NCI-H146 (cell line): ENCODE measurements at regions not wholly inside any gene's neighbourhood (a gene's known extent, or its start where the extent isn't known, plus 50 kb on each side); places are given as distances from the start of the nearest gene placed in this dataset.

Experiments used
- DNase-seq: peaks from one replicate; lab custom pipeline; 2025; lab: John Stamatoyannopoulos, UW

DNA sequence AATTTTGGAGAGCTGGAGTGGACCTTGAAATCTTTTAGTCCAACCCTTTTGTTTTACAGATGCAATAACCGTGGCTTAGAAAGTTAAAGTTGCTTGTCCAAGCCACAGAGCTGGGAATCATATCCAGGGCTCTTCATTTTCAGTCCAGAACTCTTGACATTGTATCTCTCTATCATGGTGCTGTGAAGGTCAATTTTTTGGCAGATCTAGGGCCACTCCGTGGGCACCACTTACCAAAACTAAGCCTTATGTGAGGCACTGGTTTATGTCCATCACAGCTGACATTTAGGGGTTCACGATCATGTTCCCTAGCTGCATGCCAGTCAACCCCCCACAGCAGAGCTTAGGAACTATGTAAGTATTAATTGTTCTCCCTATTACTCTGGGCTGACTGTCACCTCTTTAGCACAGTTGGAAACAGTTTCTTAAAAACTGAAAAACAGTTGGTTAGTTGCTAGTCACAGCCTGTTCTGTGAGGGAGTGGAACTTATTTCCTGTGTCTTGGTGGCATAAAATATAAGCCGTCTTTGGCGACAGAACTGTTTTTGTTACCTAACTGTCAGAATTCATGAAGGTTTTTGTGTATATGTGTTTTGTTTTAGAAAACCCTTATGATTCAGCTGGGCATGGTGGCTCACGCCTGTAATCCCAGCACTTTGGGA lies 189.6 kb upstream of the UMPS start:
- DNase-seq: no peak

DNA sequence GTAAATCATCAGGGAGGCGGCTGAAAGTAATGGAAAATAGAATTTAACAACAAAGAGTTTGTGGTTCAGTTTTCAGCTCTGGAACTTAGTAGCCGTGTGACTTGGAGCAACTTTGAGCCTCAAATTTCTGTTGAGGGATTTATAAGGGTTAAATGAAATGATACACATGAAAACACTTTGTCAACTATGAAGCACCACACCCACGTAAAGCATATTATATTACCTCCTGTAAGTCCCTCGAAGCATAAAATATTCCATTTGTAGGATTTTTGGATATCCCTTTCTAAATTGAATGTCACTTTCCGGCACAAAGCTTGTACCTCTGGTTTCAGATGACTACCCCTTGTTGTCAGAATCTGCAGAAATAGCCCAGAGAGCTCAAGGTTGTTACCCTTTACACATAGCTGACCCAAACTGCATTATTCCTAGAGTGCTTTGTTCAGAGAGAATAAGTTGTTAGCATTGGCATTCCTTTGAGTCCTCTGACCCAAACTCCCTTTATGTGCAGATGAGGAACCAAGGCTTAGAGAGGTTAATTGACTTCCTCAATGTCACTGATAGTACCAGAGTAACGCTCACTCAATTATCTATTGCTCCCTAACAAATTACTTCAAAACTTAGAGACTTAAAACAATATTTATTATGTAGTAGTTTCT lies 187.9 kb upstream of the UMPS start:
- no peak for DNase-seq

DNA sequence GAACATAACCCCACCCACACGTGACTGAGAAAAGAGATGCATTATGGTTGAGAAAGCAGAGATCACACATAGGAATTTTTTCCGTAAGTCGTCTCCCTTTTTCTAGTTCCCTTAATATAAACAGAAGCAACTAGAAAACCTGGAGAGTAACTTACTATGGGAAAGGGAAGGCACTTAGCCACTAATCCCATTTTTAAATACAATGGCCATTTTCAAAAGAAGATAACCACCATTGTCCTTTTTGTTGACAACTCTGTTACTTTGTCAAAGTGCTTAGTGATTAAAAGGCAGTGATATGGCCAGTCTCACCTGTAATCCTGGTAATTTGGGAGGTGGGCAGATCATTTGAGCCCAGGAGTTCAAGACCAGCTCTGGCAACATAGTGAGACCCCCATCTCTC lies 184.4 kb upstream of the UMPS start:
- DNase-seq: no peak

DNA sequence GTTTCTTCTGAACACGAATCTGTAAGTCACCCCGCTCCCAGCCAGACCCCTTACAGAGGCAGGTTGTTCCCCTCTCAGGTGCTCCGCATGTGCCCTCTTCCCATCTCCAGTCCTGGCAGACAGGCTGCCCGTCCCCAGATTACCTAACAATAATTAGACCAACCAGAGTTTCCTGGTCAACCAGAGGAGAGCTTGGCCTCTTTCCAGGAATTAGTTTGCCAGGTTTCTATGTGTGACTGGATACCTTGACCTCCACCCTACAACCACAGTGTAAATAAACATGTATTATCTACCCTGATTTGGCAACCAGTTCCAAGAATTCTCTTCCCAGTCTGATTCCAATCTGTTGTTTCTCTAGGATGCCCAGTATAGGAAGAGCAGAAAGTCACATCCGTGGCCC lies 178.0 kb upstream of the UMPS start:
- DNase-seq: peak; percentile 93

DNA sequence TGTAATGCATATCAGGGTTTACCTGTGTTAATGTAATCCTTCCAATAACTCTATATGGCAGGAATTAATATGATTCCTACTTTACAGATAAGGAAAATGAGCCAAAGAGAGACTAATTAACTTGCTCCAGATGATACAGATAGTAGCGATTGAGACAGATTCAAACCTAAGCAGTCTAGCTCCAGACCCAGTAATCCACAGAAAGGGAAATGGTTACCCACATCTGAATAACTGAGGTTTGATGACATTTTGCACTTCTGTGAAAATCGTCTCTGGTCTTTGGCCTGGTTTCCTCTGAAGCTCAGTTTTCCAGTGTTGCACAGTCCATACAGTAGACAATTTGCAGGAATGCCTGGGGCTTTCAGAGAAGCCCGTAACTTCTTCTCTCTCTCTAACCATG lies 177.1 kb upstream of the UMPS start:
- no peak for DNase-seq

DNA sequence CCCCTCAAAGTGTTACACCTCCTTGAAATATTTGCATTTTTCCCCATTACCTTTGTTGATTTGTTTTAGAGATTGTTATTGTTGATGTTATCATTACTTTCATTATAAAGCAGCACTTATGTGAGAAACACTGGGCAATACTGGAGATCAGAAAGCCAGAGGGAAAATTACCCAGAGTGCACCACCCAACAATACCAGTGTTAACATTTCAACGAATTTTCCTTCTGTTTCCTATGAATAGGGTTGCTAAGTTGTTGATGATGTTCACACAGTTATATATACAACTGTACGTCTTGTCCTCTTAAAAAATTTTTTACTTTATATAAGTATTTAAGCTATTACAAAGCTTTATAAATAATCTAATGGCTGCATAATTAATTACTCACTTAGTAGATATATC lies 173.6 kb upstream of the UMPS start:
- no peak for DNase-seq

DNA sequence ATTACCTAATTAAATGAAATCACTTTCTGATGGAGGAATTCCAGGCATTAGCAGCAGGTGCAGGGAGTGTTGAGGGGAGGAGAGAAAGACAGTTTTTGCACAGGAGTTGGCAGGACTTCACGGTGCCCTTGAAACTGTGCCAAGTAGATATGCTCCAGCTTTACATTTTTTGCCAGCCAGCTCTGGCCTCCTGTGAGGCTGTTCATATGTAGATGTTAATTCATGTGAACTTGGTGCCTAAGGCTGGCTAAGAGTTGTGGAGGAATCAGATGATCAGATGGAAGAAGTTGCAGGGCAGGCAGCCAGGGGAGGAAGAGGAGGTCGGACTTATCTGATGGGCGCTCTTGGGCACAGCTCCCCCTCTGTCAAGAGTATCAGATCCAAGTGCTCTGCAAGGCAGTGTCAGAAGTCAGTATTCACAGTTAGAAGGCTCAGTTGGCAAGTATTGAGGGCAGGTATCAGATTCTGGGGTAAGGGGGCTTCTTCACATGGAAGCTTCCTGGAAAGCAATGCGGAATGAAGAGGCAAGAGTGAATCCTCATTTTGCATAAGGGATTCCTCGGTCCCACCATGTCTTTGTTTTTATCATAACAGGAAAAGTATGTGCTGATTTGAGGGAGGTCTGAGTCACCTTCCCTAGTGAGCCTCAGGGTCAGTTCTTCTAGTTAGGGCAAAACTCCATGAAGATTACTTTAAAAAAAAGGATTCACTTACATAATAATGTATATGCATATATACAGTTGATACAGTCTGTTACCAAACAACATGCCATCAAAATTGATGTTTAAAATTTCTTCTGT lies 172.6 kb upstream of the UMPS start:
- DNase-seq: no peak

DNA sequence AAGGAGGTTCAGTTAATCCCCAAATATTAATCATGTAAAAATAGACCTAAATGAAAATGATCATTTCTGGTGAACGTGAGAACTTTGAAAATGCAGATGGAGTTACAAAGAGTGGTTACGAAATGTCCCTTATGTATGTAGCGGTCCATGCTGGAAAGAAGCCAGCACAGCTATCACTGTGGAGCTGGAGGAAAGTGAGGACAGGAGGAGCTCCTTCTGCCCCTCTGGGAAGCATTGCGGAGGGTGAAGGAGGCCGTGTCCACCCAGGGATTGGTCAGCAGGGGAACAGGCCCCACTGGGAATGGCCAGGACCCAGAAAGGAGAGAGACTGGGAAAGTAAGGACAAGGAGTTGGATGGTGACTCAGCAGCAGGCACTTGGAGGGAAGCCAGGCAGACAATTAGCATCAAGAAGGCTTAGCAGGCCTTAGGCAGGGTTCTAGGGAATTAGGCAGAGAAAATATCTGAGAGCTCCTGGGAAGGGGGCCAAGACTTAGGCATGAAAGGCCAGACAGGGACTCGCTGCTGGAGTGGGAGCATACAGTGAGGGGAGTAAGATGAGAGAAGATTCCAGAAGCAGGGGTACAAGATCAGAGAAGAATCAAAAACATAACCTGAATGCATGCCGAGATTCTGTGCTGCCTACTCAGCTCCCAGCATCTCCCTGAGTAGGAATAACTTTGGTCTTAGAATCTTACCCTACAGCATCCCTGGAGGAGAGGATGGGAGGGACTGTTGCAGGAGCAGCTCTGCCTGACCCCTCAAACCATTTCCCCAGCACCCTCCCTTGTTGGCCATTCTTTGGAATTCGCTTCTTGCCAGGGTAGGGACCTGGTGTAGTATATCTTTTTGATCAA lies 171.0 kb upstream of the UMPS start:
- DNase-seq: no peak

DNA sequence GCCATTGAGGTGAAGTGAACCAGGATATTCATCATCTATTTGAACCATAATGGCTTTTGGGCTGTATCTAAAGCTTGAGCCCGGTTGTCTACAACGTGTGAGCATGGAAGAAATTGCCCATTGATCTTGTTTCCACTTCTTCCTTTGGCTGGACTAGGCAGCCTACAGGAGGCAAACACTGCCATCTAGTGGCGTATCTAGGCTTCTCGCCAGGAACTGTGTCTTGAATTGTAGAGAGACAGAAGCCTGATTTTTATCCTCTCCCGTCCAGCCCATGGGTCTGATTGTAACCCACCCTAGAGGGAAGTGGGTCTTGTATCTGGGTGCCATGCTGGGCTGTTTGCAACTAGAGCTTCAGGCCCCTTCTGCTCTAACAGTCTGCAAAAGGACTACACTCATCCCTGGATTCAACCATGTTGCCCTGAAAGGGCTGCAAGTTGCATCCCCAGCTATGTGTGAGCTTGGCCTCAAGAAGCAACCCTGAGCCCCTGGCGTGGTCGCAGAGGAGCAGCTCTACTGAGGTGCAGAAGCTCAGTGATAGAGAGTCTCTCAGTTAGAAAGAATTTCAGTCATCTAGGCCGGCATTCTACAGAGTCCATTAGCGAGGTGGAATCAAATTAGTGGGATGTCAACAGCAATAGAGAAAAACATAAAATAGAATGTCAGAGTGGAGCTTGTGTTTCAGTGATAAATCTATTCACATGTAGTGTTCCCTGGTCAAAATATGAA lies 170.2 kb upstream of the UMPS start:
- DNase-seq: peak; percentile 76

DNA sequence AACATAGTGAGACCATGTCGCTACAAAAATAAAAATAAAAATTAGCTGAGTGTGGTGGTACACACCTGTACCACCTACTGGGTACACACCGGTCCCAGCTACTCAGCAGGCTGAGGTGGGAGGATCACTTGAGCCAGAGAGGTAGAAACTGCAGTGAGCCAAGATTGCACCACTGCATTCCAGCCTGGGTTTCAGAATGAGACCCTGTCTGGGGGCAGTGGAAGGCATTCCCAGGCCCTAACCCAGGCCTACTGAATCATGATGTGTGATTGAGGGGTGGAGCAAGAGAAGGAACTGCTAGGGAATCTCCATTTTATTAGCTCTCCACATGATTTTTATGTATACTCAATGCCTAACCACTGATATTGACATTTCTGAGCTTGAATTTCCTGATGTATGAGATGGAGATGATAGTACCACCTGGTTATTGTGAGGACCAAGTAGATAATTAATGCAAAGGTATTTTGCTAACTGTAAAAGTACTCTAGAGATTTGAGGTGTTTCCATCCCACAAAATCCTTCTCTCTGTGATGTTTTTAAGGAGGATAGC lies 169.5 kb upstream of the UMPS start:
- no peak for DNase-seq

DNA sequence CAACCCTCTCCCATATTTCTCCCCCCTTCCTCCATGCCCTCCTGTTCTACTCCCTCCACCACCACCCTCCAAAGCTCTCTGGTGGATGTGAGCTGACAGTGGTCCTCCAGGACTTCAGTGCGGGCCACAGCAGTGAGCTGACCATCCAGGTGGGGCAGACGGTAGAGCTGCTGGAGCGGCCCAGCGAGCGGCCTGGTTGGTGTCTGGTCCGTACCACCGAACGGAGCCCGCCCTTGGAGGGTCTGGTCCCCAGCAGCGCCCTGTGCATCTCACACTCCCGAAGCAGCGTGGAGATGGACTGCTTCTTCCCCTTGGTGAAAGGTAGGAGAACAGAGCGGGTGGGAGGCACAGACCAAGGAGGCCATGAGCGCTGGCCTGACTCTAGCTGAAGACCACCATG lies 167.5 kb upstream of the UMPS start:
- DNase-seq: no peak

DNA sequence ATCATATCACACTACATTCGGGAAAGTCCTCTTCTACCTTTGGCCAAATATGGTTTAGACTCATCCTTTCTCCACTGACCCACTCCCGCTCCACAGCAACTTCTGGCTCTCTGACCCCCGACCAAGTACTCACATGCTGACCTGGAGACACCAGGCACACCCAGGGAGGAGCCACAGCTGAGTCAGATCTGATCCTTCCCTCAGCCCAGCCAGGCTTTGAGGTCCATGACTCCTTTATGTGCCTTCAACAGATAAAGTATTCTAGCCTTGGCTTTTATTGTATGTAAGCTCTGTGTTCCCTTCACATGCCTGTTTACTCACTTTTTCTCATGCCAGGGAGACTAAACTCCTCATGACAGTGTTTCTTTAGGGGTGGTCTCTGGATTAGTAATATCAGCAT lies 166.9 kb upstream of the UMPS start:
- no peak for DNase-seq

DNA sequence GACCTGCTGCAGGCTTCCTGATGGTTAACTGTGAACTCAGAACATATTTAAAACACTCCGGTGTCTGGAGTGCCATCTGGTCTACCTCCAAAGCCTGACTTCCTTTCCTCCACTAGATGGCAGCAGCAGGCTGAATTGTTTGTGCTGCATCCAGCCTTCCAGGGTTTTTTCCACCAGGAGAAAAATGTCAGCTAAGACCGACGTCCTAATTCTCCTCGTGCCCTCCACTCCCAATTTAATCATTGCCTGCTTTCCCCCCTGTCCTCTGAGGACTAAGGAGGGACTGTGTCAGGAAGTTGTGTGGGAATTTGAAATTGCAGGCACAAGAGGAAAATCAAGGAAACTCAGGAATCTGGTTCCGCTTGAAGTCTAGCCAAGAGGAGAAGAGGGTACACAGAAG lies 165.2 kb upstream of the UMPS start:
- peak; percentile 82 for DNase-seq

DNA sequence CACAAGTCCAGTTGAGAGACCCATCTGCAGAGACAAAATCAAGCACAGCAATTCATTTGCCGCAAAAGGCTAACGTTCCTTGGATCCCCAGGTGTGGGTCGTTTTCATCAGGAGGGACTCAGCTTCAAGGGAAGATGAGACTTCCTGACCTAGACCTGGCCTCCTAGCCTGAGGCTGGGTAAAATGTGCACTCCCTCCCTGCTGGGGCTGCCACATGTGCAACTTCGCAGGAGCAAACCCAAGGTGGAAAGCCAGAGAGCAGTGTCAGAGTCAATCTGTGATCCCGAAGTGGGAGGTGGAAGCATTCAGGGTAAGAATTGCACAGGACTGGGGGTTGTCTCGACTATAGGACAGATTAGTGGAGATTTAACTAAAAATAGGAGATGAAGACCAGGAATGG lies 164.7 kb upstream of the UMPS start:
- no peak for DNase-seq

DNA sequence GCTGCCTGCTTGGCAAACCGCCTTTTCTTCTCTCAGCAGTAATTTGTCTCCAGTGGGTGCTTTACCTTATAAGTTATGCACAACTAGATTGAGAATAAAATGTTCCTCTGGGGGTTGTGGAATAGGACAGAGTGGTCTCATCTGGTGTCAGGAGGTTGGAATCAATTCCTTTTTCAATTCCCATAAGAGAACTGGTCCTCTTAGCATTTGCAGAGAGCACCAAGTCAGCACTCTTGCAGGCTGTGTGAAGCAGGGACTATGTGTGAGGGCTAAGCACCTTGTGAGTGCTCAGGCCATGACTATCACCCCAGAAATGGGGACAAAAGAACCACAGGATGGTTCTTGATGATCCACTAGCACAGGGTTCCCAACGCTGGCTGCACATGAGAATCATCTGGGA lies 163.6 kb upstream of the UMPS start:
- no peak for DNase-seq

DNA sequence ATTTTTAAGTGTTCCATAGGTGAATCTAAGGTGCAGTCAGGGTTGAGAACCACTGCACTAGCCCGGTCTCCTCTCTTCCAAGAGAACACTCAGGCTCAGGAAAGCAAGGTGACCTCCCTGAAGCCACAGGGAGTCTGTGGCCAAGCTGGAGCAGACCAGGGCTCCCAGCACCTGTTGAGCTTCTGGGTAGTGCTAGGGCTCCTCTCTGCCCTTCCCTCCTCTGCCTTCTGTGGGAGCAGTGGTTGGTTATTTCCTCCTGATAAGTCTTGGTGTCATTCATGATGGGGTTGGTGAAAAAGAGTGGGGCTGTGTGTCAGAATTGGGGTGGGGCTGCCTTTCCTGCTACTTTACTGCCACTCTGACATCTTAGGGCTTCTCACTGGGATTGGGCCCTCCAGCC lies 163.1 kb upstream of the UMPS start:
- no peak for DNase-seq

DNA sequence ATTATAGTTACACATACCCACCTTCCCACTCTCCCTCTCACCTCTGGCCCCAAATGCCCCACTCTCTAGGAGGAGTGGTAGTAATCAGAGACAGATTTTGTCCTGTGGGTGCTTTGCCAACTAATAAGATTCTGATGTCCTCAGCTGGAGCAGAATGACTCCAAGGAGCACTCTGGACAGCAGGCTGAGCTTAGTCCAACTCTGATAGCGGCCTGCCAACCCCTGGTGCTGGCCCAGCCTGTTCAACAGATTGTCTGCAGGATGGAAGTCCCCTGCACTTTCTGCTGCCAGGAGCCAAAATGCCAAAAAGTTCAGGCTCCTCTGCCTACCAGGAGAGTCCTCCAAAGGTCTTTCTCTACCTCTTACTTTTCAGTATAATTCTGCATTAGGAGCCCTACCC lies 160.5 kb upstream of the UMPS start:
- no peak for DNase-seq

DNA sequence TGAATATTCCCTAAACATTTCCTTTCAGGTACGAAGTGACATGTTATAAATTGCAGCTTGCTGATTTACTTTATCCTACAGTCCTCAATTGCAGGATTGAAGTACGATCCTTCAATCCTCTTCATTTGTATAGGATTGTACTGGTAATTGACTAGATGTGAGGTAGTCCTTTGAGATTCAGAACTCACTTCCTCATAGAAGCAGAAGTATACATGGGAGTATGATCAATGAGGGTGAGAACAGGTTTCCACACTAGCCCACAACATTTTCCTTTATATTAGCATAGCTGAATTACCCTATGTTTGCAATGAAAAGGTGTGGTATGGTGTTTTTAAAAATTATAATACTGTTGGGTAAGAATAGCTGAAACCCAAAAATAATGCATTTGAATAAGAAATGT lies 160.0 kb upstream of the UMPS start:
- no peak for DNase-seq

DNA sequence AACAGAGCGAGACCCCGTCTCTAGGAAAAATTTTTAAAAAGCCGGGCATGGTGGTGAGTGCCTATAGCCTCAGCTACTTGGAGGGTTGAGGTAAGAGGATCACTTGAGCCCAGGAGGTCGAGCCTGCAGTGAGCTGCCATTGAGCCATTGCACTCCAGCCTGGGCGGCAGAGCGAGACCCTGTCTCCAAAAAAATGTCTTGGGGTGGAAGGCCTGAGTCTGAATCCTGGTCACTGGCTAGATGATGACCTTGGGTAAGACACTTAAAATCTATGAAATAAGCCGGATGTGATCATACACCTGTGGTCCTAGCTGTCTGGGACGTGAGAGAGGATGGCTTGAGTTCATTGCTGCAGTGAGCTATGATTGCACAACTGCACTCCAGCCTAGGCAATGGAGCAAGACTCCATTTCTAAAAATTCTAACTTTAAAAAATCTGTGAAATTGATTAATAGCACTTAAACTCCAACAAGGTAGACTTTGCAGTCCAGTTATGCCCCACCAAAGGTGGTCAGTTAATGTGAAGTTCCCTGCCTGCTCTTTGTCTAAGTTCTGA lies 157.3 kb upstream of the UMPS start:
- DNase-seq: no peak

DNA sequence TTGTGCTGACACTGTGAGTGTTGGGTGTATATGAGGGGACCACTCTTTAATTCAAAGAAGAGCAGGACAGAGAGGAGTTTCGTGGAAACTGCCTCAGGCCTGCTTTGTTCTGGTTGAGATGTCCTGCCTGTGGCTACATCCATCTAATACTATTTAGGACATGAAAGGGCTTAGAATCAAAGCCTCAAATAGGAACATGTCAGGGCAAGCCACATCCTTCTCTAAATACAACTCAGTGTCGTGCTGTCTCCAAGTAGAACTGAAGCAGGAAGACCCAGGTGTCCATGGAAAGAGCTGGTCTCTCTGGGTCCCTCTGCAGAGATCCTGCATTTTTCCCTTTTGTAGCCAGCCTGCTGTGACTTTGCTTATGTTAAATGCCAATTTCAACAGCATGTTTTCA lies 156.2 kb upstream of the UMPS start:
- DNase-seq: no peak
